HG02885 (cell line): ENCODE measurements at regions not wholly inside any gene's neighbourhood (a gene's known extent, or its start where the extent isn't known, plus 50 kb on each side); places are given as distances from the start of the nearest gene placed in this dataset.
A peak's percentile ranks its signal among the peaks of the same experiment; 100 is the strongest.
"Not testable (repeated sequence)": the region's sequence is repeated elsewhere in the genome, so short reads cannot be mapped to it uniquely, and the experiment has no call there.

Experiments used
- ATAC-seq: cut with Tn5 transposase; IDR thresholded peaks from one replicate; pipeline ENCODE4 v1.9.1; 2021; ENCODE audit warnings: mild to moderate bottlenecking; ENCODE audit not compliant: unreplicated experiment, poor library complexity

GRCh38 chr6:144353871-144354314, 68.8 kb downstream of the UTRN start:
- ATAC-seq = peak; percentile 85

GRCh38 chr6:144359783-144360182, 74.6 kb downstream of the UTRN start:
- ATAC-seq = no peak

- no peak for ATAC-seq
Measured at GRCh38 chr6:144360401-144360800, 75.3 kb downstream of the UTRN start.

- ATAC-seq = no peak
Measured at GRCh38 chr6:144361016-144361415, 75.9 kb downstream of the UTRN start.

GRCh38 chr6:144362042-144363018, 77.2 kb downstream of the UTRN start:
- peak; percentile 49 for ATAC-seq

- no peak for ATAC-seq
Measured at GRCh38 chr6:144364208-144364720, 79.1 kb downstream of the UTRN start.

- ATAC-seq = no peak
Measured at GRCh38 chr6:144364782-144365181, 79.6 kb downstream of the UTRN start.

- no peak for ATAC-seq
Measured at GRCh38 chr6:144365271-144365670, 80.1 kb downstream of the UTRN start.

GRCh38 chr6:144369696-144370095, 84.6 kb downstream of the UTRN start:
- not testable (repeated sequence) for ATAC-seq

- ATAC-seq = no peak
Measured at GRCh38 chr6:144372116-144372515, 87.0 kb downstream of the UTRN start.

- ATAC-seq = no peak
Measured at GRCh38 chr6:144372611-144373594, 87.8 kb downstream of the UTRN start.

GRCh38 chr6:144374525-144374924, 89.4 kb downstream of the UTRN start:
- not testable (repeated sequence) for ATAC-seq

- ATAC-seq = no peak
Measured at GRCh38 chr6:144377586-144378210, 92.6 kb downstream of the UTRN start.

- ATAC-seq = no peak
Measured at GRCh38 chr6:144378437-144378836, 93.3 kb downstream of the UTRN start.

- peak; percentile 62 for ATAC-seq
Measured at GRCh38 chr6:144379356-144379755, 94.2 kb downstream of the UTRN start.

GRCh38 chr6:144381499-144381898, 96.4 kb downstream of the UTRN start:
- ATAC-seq = not testable (repeated sequence)

- ATAC-seq = no peak
Measured at GRCh38 chr6:144383336-144383735, 98.2 kb downstream of the UTRN start.

- no peak for ATAC-seq
Measured at GRCh38 chr6:144384427-144384826, 99.3 kb downstream of the UTRN start.

GRCh38 chr6:144389474-144389873, 104.3 kb downstream of the UTRN start:
- not testable (repeated sequence) for ATAC-seq

- no peak for ATAC-seq
Measured at GRCh38 chr6:144390202-144390601, 105.1 kb downstream of the UTRN start.
